ENCODE measurements at regions not wholly inside any gene's neighbourhood (a gene's known extent, or its start where the extent isn't known, plus 50 kb on each side); places are given as distances from the start of the nearest gene placed in this dataset.

DNA sequence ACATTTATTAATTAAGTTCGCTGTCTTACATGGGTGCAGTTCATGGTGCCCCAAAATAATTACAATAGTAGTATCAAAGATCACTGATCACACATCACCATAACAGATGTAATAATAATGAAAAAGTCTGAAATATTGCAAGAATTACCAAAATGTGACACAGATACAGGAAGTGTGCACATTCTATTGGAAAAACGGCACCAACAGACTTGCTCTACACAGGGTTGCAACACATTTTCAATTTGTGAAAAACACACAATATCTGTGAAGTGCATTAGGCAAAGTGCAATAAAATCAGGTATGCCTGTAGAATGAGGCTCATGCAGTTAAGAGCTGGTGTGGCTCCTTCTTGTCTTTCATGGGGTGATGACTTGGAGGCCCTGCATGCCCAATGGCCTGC is 265.8 kb downstream of the RPLP1 start:
- Histone ChIP-seq H3K9me3 (ENCODE audit: insufficient read depth, low read depth) (peaks cover 7% of the 10 kb centered on the region; the same call in 1 of the 2 replicates), H3K9me2 (ENCODE audit: insufficient read depth) (no peaks in the 10 kb centered on the region), H3F3A (ENCODE audit: insufficient read depth, low read depth) (peaks cover 36% of the 10 kb centered on the region; the same call in 1 of the 2 replicates), H3K4me2 (no peak overlapping the region), H3K4me1 (replicated peaks; ENCODE audit: insufficient read depth) (peaks cover 40% of the 10 kb centered on the region), H3K4me3 (no peak overlapping the region), H3K27me3 (ENCODE audit: insufficient read depth, low read depth) (no peaks in the 10 kb centered on the region), H3K79me2 (ENCODE audit: low read depth) (no peaks in the 10 kb centered on the region), H4K20me1 (ENCODE audit: insufficient read depth) (no peaks in the 10 kb centered on the region), H3K36me3 (ENCODE audit: low read depth) (no peaks in the 10 kb centered on the region), H3K27ac (no peak overlapping the region), H2AFZ (no peak overlapping the region)
- no peak for DNase-seq
- ChIA-PET POLR2A (ENCODE audit: unreplicated experiment) (no interaction called here), CTCF (no interaction called here)
- BruUV-seq (replicated peaks): no TSS peak
- intact Hi-C loops (cut with micrococcal nuclease; ENCODE audit: unreplicated experiment): no loop called here
- TF ChIP-seq EZH2 (IDR thresholded peaks at IDR 0.05; ENCODE audit: low read depth): no peak
- TF ChIP-seq, protein P1, sequence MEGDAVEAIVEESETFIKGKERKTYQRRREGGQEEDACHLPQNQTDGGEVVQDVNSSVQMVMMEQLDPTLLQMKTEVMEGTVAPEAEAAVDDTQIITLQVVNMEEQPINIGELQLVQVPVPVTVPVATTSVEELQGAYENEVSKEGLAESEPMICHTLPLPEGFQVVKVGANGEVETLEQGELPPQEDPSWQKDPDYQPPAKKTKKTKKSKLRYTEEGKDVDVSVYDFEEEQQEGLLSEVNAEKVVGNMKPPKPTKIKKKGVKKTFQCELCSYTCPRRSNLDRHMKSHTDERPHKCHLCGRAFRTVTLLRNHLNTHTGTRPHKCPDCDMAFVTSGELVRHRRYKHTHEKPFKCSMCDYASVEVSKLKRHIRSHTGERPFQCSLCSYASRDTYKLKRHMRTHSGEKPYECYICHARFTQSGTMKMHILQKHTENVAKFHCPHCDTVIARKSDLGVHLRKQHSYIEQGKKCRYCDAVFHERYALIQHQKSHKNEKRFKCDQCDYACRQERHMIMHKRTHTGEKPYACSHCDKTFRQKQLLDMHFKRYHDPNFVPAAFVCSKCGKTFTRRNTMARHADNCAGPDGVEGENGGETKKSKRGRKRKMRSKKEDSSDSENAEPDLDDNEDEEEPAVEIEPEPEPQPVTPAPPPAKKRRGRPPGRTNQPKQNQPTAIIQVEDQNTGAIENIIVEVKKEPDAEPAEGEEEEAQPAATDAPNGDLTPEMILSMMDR (conservative IDR thresholded peaks at IDR 0.05): no peak

DNA sequence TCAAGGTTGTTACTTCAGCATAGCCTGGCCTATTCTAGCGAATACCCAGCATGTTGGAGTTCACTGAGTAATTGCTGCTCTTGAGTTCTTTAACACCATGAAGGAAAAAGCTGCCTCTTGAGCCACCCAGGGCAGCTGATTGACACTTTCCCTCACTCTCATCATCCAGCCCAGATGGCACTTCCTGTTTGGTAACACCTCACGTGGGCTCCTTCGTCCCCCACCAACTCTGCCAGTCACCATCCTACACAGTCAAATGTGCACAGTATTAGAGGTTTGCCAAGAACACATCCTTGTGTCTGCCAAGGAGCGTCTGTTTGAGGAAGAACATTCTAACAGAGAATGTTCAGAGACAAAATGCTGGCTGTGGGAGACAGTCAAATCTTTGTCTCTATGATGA is 266.3 kb downstream of the RPLP1 start:
- no TSS peak for BruUV-seq (replicated peaks)
- DNase-seq: no peak
- Histone ChIP-seq H3K9me3 (ENCODE audit: insufficient read depth, low read depth) (peaks cover 7% of the 10 kb centered on the region; the same call in 1 of the 2 replicates), H3K79me2 (ENCODE audit: low read depth) (no peaks in the 10 kb centered on the region), H3K9me2 (ENCODE audit: insufficient read depth) (no peaks in the 10 kb centered on the region), H3F3A (ENCODE audit: insufficient read depth, low read depth) (peaks cover 31% of the 10 kb centered on the region; the same call in 1 of the 2 replicates), H3K4me3 (no peak overlapping the region), H3K27me3 (ENCODE audit: insufficient read depth, low read depth) (no peaks in the 10 kb centered on the region), H4K20me1 (ENCODE audit: insufficient read depth) (no peaks in the 10 kb centered on the region), H3K4me1 (replicated peaks; ENCODE audit: insufficient read depth) (peaks cover 35% of the 10 kb centered on the region), H3K4me2 (no peak overlapping the region), H2AFZ (no peak overlapping the region), H3K27ac (no peak overlapping the region), H3K36me3 (ENCODE audit: low read depth) (no peaks in the 10 kb centered on the region)
- ChIA-PET CTCF (no interaction called here), POLR2A (ENCODE audit: unreplicated experiment) (no interaction called here)
- TF ChIP-seq, protein P1 (conservative IDR thresholded peaks at IDR 0.05): no peak
- TF ChIP-seq EZH2 (IDR thresholded peaks at IDR 0.05; ENCODE audit: low read depth): no peak
- intact Hi-C loops (cut with micrococcal nuclease; ENCODE audit: unreplicated experiment): no loop called here

DNA sequence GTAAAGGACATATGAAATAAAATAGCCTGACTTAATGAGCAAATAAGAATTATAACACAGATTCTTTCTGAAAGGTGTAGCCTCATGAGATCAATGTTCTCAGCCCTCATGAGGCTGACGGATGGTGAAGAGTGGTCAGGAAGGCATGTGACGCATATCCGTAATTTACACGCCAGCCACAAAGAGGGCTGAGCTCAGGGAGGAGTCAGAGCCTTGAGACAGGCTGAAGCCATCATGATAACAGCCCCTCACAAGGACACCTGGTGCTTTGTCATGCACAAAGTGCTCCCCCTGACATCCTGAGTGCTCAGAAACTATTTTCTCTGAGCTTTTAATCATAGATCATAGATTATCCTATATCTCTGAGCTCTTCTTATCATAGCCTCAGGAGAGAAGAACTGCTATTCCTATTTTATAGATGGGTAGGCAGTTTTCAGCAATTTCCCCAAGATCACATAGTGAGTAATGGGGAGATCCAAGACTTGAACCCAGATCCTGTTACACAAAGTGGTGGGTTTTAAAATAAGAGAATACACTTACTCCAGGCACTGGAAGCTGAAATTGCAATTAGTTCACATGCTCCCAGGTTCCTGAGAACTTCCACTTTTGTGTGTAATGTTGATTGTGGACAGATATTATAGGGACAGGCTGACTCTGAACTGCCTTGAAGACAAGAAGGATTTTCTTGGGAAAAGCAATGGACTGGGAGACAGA is 267.1 kb downstream of the RPLP1 start:
- intact Hi-C loops (cut with micrococcal nuclease; ENCODE audit: unreplicated experiment): loop anchor here (5.0 to 10.0 kb wide), 2 partner anchors 117 to 235 kb away; no protein-coding TSS in a partner anchor
- Histone ChIP-seq H3K9me3 (ENCODE audit: insufficient read depth, low read depth) (peaks cover 7% of the 10 kb centered on the region; the same call in 1 of the 2 replicates), H3K79me2 (ENCODE audit: low read depth) (no peaks in the 10 kb centered on the region), H3K9me2 (ENCODE audit: insufficient read depth) (no peaks in the 10 kb centered on the region), H3K36me3 (ENCODE audit: low read depth) (no peaks in the 10 kb centered on the region), H3F3A (ENCODE audit: insufficient read depth, low read depth) (peaks cover 25% of the 10 kb centered on the region; the same call in 1 of the 2 replicates), H2AFZ (no peak overlapping the region), H3K27me3 (ENCODE audit: insufficient read depth, low read depth) (no peaks in the 10 kb centered on the region), H3K4me1 (replicated peaks; ENCODE audit: insufficient read depth) (peaks cover 29% of the 10 kb centered on the region), H4K20me1 (ENCODE audit: insufficient read depth) (no peaks in the 10 kb centered on the region), H3K27ac (no peak overlapping the region), H3K4me2 (no peak overlapping the region), H3K4me3 (no peak overlapping the region)
- CTCF ChIA-PET: no interaction called here
- BruUV-seq (replicated peaks): no TSS peak
- POLR2A ChIA-PET (ENCODE audit: unreplicated experiment): no interaction called here
- no peak for DNase-seq
- no peak for TF ChIP-seq EZH2 (IDR thresholded peaks at IDR 0.05; ENCODE audit: low read depth)
- TF ChIP-seq, protein P1 (conservative IDR thresholded peaks at IDR 0.05): no peak

All from PC-9 (cell line).